ENCODE measurements at regions not wholly inside any gene's neighbourhood (a gene's known extent, or its start where the extent isn't known, plus 50 kb on each side); places are given as distances from the start of the nearest gene placed in this dataset. TPM values are rescaled to one million over a fixed set of nuclear protein-coding genes. Genes with fewer than 3 reads are reported as not detected.
A peak's percentile ranks its signal among the peaks of the same experiment; 100 is the strongest.

DNA sequence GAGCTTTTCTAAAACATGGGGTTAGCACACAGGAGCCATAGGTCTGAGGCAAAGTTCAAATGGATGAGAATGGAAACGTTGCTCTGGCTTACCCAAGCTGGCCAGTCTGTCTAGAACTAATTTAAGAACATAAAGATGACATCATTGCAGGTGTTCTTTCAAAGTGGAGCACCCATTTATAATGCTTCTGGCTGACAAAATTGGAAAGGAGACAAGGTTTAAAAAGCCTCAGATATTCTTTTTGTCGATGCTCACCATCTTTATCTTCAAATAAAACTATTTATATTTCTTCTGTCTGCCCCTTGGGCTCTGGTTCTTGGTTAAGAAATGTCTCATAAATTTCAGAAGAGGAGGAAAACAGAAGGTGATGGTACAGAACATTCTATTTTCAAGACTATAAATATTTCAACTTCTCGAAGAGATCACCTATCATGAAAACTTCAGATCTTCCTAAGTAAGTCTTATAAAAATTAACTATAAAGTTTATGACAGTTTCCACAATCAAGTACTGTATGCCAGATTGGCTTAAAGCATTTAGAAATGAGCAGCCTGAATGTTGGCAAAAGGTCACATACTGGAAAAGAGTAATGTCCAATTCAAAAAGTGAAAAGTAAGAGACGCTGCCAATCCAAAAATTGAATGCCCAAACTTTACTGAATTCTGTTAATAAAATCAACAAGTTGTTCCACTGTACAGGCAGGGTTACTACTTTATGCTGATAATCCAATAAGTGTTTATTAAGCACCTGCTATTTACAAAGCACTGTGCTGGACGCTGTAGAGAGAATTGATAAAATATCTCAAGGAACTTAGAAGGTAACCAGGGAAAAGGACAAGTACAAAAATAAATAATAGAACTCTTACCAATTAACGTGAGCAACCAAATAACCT lies 92.0 kb downstream of the ETS2 start:
- DNase-seq (ENCODE audit: low read depth): no peak

GRCh38 chr21:38894899-38895298 lies 89.2 kb downstream of the ETS2 start:
- DNase-seq (ENCODE audit: low read depth): no peak

DNA sequence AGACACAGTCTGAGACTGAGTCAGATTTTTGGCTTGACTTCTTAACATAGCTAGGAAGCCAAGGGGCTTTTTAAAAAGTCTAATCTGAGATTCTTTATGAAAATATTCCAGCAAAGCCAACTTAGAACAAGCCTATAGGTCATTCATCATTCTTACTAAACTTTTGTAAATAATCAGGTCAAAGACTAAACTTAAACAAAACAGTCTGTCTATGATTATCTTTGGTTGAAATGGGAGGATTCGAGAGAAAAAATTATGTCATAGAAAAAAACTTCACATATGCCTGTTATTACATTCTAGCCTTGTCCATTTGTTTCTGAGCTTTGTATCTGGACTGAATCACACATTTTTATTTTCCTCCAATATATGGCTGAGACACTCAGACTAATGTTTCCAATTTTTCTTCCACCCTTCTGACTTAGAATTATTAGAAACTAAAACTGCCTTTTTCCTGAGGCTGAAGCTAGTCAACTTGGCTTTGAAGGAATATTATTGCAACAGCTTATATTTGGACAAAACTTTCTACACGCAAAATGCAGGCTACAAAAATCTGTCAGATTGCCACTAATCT lies 83.3 kb downstream of the ETS2 start:
- no peak for DNase-seq (ENCODE audit: low read depth)

- no peak for DNase-seq (ENCODE audit: low read depth)
Measured at GRCh38 chr21:38887749-38888148, 82.0 kb downstream of the ETS2 start.

GRCh38 chr21:38887062-38887686 lies 81.4 kb downstream of the ETS2 start:
- no peak for DNase-seq (ENCODE audit: low read depth)

DNA sequence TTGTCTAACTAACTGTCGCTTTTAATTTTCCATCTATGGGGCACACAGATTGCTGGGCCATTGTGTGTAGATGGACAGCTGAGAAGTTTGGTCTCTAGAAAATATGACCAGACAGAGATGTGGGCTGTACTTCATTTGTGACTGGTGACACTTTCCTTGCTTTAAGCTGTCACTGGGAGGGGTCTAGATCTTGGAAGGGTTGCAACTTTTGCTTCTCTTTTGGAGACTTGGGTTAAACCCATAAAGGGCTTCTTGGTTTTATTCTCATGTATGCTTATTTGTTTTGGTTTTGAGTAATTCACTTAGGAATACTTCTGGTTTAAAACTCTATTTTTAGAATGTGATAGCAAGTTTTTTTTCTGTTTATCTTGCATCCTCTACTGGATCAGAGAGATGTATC lies 80.2 kb downstream of the ETS2 start:
- DNase-seq (ENCODE audit: low read depth): no peak

DNA sequence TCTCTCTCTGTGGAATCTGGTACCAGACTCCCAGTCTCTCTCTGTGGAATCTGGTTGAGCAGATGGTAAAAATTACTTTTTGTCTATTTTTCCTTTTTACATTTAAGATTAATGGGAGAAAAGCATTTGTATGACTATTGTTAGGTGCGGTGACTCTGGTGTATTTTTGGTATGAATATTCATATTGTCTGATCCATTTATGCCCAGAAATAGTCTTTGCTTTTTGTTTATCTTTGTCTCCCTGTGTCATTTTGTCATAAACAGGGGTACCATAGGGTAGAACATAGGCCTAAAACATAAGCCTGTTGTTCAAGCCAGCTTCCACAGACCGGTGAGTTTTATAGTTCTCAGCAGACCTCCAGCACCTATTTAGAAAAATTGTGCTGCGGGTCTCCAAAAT lies 78.7 kb downstream of the ETS2 start:
- no peak for DNase-seq (ENCODE audit: low read depth)

GRCh38 chr21:38883142-38883541 lies 77.4 kb downstream of the ETS2 start:
- no peak for DNase-seq (ENCODE audit: low read depth)

- no peak for DNase-seq (ENCODE audit: low read depth)
Measured at GRCh38 chr21:38881131-38881530, 75.4 kb downstream of the ETS2 start.

GRCh38 chr21:38880577-38880966 lies 74.8 kb downstream of the ETS2 start:
- no peak for DNase-seq (ENCODE audit: low read depth)

DNA sequence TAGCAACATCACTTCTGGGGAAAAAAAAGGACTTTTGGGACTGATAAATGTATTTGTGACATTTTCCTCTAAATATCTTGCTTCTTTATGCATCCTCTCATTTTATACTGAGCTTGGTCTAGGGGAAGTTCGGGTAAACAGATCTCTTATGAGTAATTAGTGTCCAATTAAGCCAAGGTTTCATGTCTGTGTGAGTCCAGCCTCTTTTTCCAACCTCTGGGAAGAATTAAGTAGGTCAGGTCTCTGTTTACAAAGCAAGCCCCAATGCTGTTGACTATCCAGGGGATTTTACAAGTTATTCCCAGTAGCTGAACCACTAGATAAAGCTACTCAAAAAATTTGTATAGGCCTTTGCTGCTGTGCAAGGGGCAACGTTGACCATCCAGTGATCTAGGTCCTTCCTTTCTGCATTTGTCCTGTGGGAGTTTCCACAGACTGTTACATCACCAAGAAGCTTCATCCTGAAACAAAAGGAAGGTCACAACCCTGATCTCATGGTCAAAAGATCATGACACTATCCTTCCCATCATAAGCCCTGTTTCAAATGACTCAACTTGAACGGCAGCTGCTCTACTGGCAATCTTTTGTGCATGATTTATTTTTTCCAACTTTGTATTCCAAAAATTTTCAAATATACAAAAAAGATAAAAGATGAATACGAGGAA lies 74.3 kb downstream of the ETS2 start:
- DNase-seq (ENCODE audit: low read depth): no peak

- DNase-seq (ENCODE audit: low read depth): no peak
Measured at GRCh38 chr21:38878379-38879179, 72.8 kb downstream of the ETS2 start.

DNA sequence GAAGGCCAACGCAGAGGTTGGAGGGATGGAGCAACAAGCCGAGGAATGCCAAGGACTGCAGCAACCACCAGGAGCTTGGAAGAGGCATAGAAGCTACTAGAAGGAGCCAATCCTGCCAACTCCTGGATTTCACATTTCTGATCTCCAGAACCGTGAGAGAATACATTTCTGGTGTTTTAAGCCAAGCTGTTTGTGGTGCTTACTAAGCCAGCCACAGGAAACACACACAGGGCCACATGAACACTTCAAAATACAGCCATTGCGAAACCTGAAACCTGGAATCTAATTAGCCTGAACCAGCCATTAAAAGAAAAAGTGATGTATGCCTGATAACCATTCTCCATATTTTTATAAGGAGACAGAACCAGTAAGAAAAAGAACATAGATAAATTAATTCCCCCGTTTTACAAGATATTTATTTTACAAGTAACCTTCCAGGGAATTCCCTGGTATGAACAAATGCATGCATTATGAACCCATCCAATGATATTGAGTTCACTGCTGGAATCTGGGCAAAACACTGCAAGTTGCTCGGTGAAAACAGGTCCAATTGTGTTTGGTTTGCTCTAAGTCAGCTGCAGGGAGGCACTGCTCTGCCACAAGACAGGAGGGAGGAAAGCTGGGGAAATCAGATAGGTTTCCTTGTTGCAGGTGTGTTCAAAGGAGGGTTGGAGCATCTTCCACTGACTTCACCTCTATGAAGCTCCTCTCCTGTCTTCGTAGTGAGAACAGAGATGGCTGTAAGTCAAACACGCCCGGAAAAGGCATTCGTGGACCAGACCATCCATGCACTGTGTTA lies 70.2 kb downstream of the ETS2 start:
- peak; percentile 59 for DNase-seq (ENCODE audit: low read depth)

Small RNA genes in the stretch of these regions (small RNA-seq; reads per million reads assigned to genes)
- gene RF00091: not detected

All from HT1080 (cell line).